HL-60 (cell line): ENCODE measurements at regions not wholly inside any gene's neighbourhood (a gene's known extent, or its start where the extent isn't known, plus 50 kb on each side); places are given as distances from the start of the nearest gene placed in this dataset.

ENCODE experiments used
- DNase-seq, 2 experiments: peaks; one replicate each; pipeline ENCODE4 v3.0.0-alpha.2; 2010 to 2020; ENCODE audit warnings: low read depth in 1 of 2, low spot score in 1 of 2
- H3K27ac ChIP-seq: fragments of 250-450 bp; sonication (Bioruptor Pico); replicated peaks from 2 replicates; pipeline ENCODE4 v1.5.1; 2020; ENCODE audit warnings: mild to moderate bottlenecking, moderate library complexity
- H3K27me3 ChIP-seq: fragments of 250-450 bp; sonication (Bioruptor Pico); 2 replicates; pipeline ENCODE4 v1.5.1; 2021; ENCODE audit warnings: mild to moderate bottlenecking, moderate library complexity; ENCODE audit not compliant: insufficient read depth, poor library complexity, severe bottlenecking
- H3K4me3 ChIP-seq: replicated peaks from 2 replicates; pipeline ENCODE4 v1.5.1; 2011; ENCODE audit warnings: mild to moderate bottlenecking, control low read depth, low read length; ENCODE audit not compliant: insufficient read depth
- GABPA ChIP-seq: IDR thresholded peaks from 2 replicates; pipeline ENCODE4 v1.6.1; 2012; ENCODE audit warnings: low read depth
- POLR2AphosphoS5 ChIP-seq: IDR thresholded peaks from 2 replicates; pipeline ENCODE4 v1.6.1; 2012; ENCODE audit warnings: low read depth
- SPI1 ChIP-seq: IDR thresholded peaks from 2 replicates; pipeline ENCODE4 v1.6.1; 2012; ENCODE audit warnings: low read depth, mild to moderate bottlenecking, borderline replicate concordance
- TF ChIP-seq, protein P1 (sequence below): IDR thresholded peaks from one replicate; pipeline ENCODE4 v1.5.1; 2011; ENCODE audit warnings: low read length, control low read depth, inconsistent platforms; ENCODE audit not compliant: insufficient read depth
- TF ChIP-seq, protein P2 (sequence below): IDR thresholded peaks from 2 replicates; pipeline ENCODE4 v1.6.1; 2012; ENCODE audit warnings: low read depth; ENCODE audit not compliant: insufficient replicate concordance

DNA sequence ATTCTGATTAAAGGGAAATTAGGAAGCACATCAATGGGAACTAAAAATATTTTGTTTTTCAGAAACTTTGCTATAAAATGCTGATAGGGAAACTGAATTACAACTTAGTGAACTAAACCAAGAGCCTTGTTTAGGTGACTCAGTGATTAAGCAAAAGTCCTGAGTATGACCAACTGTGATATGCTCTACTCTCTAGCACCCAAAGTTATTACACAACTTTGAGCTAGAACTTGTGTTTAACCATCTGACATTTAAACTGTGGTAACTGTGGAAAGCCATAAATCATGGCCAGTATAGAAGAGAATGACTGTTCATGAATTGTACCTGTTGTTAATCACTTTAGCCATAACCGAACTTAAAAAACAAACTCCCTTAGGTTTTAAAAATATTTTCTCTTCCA, 127.4 kb downstream of the ZNF365 start:
- TF ChIP-seq GABPA, result no peak
- TF ChIP-seq, protein P1, sequence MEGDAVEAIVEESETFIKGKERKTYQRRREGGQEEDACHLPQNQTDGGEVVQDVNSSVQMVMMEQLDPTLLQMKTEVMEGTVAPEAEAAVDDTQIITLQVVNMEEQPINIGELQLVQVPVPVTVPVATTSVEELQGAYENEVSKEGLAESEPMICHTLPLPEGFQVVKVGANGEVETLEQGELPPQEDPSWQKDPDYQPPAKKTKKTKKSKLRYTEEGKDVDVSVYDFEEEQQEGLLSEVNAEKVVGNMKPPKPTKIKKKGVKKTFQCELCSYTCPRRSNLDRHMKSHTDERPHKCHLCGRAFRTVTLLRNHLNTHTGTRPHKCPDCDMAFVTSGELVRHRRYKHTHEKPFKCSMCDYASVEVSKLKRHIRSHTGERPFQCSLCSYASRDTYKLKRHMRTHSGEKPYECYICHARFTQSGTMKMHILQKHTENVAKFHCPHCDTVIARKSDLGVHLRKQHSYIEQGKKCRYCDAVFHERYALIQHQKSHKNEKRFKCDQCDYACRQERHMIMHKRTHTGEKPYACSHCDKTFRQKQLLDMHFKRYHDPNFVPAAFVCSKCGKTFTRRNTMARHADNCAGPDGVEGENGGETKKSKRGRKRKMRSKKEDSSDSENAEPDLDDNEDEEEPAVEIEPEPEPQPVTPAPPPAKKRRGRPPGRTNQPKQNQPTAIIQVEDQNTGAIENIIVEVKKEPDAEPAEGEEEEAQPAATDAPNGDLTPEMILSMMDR, result no peak
- TF ChIP-seq, protein P2, sequence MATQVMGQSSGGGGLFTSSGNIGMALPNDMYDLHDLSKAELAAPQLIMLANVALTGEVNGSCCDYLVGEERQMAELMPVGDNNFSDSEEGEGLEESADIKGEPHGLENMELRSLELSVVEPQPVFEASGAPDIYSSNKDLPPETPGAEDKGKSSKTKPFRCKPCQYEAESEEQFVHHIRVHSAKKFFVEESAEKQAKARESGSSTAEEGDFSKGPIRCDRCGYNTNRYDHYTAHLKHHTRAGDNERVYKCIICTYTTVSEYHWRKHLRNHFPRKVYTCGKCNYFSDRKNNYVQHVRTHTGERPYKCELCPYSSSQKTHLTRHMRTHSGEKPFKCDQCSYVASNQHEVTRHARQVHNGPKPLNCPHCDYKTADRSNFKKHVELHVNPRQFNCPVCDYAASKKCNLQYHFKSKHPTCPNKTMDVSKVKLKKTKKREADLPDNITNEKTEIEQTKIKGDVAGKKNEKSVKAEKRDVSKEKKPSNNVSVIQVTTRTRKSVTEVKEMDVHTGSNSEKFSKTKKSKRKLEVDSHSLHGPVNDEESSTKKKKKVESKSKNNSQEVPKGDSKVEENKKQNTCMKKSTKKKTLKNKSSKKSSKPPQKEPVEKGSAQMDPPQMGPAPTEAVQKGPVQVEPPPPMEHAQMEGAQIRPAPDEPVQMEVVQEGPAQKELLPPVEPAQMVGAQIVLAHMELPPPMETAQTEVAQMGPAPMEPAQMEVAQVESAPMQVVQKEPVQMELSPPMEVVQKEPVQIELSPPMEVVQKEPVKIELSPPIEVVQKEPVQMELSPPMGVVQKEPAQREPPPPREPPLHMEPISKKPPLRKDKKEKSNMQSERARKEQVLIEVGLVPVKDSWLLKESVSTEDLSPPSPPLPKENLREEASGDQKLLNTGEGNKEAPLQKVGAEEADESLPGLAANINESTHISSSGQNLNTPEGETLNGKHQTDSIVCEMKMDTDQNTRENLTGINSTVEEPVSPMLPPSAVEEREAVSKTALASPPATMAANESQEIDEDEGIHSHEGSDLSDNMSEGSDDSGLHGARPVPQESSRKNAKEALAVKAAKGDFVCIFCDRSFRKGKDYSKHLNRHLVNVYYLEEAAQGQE, result no peak
- TF ChIP-seq POLR2AphosphoS5, result no peak
- no peak for TF ChIP-seq SPI1
- no peak overlapping the region for H3K4me3 ChIP-seq
- H3K27ac ChIP-seq, result no peak overlapping the region; the same call in 1 of the 2 replicates
- no peaks in the 10 kb centered on the region for H3K27me3 ChIP-seq
- peak; percentile 38 to 93 for DNase-seq

DNA sequence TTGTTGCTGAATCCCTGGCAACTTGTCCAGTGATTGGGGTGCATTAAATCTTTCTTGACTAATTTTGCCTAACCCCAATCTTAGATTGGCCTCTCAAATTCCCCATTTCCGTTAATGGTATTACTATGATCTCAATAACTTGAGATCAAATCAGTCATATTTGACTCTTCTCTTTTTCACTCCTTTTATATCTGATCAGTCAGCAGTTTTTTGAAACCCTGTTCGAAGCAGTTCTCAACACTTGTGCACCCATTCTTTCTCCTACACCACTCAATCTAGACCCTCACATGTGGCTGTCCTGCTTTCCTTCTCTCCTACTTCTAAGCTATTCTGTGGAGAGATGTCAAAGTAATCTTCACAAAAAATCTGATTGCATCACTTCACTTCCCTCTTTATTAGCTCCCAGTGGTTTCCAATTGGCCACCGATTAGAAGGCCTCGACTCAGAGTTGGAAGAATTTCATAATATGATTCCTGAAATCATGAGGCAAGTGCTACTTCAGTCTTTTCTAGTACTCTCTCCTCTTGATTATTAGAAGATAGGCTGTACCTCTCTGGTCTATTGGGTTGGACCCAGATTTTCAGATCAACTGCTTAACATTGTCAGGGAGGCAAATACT, 128.9 kb downstream of the ZNF365 start:
- no peak overlapping the region for H3K4me3 ChIP-seq
- no peak for TF ChIP-seq POLR2AphosphoS5
- TF ChIP-seq SPI1, result peak; percentile 86
- H3K27me3 ChIP-seq, result no peaks in the 10 kb centered on the region
- H3K27ac ChIP-seq, result no peak overlapping the region
- peak; percentile 60 to 90 for DNase-seq

DNA sequence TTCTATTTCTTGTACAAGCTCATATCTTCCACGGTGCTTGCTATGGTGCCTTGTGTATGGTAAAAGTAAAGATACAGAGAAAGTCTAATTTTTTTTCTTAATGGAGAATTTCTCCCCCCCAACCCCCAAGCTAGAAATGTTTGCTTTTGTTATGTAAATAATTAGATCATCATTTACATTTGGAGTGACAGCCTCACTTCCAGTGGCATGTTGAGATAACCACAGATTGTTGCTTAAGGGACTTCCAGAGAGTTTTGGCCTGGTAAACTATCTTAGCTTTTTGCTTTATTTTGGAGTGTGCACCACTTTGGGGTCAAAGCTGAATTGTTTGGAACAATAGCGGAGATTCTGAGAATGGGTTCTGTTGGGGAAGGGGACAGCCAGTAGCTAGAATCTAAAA, 129.7 kb downstream of the ZNF365 start:
- Histone ChIP-seq H3K27me3 (no peaks in the 10 kb centered on the region), H3K27ac (no peak overlapping the region), H3K4me3 (no peak overlapping the region)
- no peak for DNase-seq
- TF ChIP-seq POLR2AphosphoS5 (no peak), GABPA (no peak), SPI1 (no peak)
- TF ChIP-seq, protein P2, result no peak
- TF ChIP-seq, protein P1, result no peak

DNA sequence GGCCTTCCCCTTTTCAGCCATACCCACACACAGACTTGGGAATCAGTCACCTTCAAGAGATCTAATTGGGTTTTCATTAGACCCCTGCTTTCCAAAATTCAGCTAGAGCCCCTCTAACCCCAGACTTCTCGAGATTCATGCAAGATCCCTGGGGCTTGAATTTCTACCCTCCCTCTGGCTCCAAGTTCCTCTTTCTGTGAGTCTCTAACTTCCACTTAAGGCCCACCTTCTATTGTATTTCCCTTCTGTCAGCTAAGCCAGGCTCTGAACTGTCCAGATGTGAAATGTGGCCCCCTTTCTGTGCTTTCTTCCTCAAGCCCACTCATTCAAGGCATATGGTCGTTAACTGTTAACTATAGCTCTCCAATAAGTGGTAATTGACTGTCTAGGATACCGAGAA, 132.2 kb downstream of the ZNF365 start:
- TF ChIP-seq, protein P2, result no peak
- peak; percentile 82 for TF ChIP-seq SPI1
- Histone ChIP-seq H3K4me3 (no peak overlapping the region), H3K27me3 (no peaks in the 10 kb centered on the region), H3K27ac (no peak overlapping the region)
- peak in 1 of 2 experiments; percentile 49 for DNase-seq
